Spleen (tissue), 11 donors: ENCODE measurements at regions not wholly inside any gene's neighbourhood (a gene's known extent, or its start where the extent isn't known, plus 50 kb on each side); places are given as distances from the start of the nearest gene placed in this dataset.

ENCODE experiments used
- DNase-seq: peaks from one replicate; pipeline ENCODE4 v3.0.0-alpha.2; 2020
- H3K27ac ChIP-seq, 8 donors: fragments of 200-600 bp; sonication (generic) in 7 of 8; 1 replicate in 4 of 8; 2 replicates in 4 of 8; pipeline versions ENCODE4 v1.5.0 to v1.8.0; 2016 to 2021; ENCODE audit warnings: inconsistent platforms in 4 of 8, mild to moderate bottlenecking in 4 of 8, moderate library complexity in 1 of 8
- H3K27me3 ChIP-seq, 7 donors: fragments of 200-600 bp; sonication (generic) in 6 of 7; replicated peaks in 1 of 7; 1 replicate in 4 of 7; 2 replicates in 3 of 7; pipeline versions ENCODE4 v1.5.0 to v1.8.0; 2016 to 2021; ENCODE audit warnings: inconsistent platforms in 3 of 7, mild to moderate bottlenecking in 1 of 7
- H3K36me3 ChIP-seq, 6 donors: fragments of 200-600 bp; sonication (generic) in 5 of 6; 1 replicate in 4 of 6; 2 replicates in 2 of 6; pipeline versions ENCODE4 v1.5.0 to v1.8.0; 2016 to 2021; ENCODE audit warnings: inconsistent platforms in 2 of 6
- H3K4me1 ChIP-seq, 6 donors: fragments of 200-600 bp; sonication (generic) in 5 of 6; 1 replicate in 3 of 6; 2 replicates in 3 of 6; pipeline versions ENCODE4 v1.5.0 to v1.8.0; 2016 to 2021; ENCODE audit warnings: inconsistent platforms in 3 of 6
- H3K4me3 ChIP-seq, 8 donors: fragments of 200-600 bp; sonication (generic) in 7 of 8; 1 replicate in 4 of 8; 2 replicates in 4 of 8; pipeline versions ENCODE4 v1.5.0 to v1.8.0; 2016 to 2021; ENCODE audit warnings: inconsistent platforms in 4 of 8, mild to moderate bottlenecking in 4 of 8, moderate library complexity in 2 of 8
- H3K9me3 ChIP-seq, 8 donors: fragments of 200-600 bp; sonication (generic) in 7 of 8; 1 replicate in 4 of 8; 2 replicates in 4 of 8; pipeline versions ENCODE4 v1.5.0 to v1.8.0; 2016 to 2021; ENCODE audit warnings: inconsistent platforms in 4 of 8
- CTCF ChIP-seq, 11 experiments: fragments of 200-600 bp in 7 of 11; fragments of 450-650 bp in 4 of 11; sonication (generic) in 4 of 11; IDR thresholded peaks in 8 of 11; conservative IDR thresholded peaks in 3 of 11; 1 replicate in 7 of 11; 2 replicates in 4 of 11; pipeline versions ENCODE4 v1.4.0 to v1.8.0; 2016 to 2021; ENCODE audit warnings: antibody characterized with exemption in 11 of 11, inconsistent platforms in 4 of 11, mild to moderate bottlenecking in 1 of 11
- POLR2A ChIP-seq, 3 donors: fragments of 450-650 bp; IDR thresholded peaks; one replicate each; pipeline ENCODE4 v1.5.1; 2017; ENCODE audit warnings: antibody characterized with exemption in 3 of 3, mild to moderate bottlenecking in 1 of 3
- POLR2AphosphoS5 ChIP-seq, 3 donors: sonication (generic); formaldehyde crosslinking; IDR thresholded peaks; one replicate each; pipeline ENCODE4 v1.5.1; 2017; ENCODE audit warnings: antibody characterized with exemption in 3 of 3
- WGBS, 5 donors: extraction: QIAGEN DNeasy Blood & Tissue Kit in 3 of 5; methylation state at CpG; one replicate each; pipeline versions ENCODE4 v1.1.5 to v1.1.7; 2013 to 2018; 5-methylcytosine and 5-hydroxymethylcytosine counted together
- intact Hi-C: fragments of 100-400 bp; cut with DNase I; formaldehyde crosslinking; loops from one replicate; pipeline ENCODE4 v1.15.0; 2023; ENCODE audit warnings: low total_unique reads
- donor health status: healthy with polysubstance abuse.
- donor health status: DM: no; HTN: no; CAD: no; lungs with moderate emphysema.
- donor health status: DM: no; HTN: no; CAD: no.
- donor health status: Bipolar disorder and iron deficiency.
- donor health status: healthy.
- donor health status: DM: no; HTN: no; CAD: no.
- donor health status: DM: yes; HTN: yes; CAD: no.

- no peak for DNase-seq
- intact Hi-C loops: no loop called here
- 65 to 75% (median 68%) methylated on average over 3 of the region's 3 CpGs for WGBS, 5 donors
- H3K27me3 ChIP-seq: no peaks in the 10 kb centered on the region
- no peaks in the 10 kb centered on the region for H3K36me3 ChIP-seq
- H3K4me3 ChIP-seq: no peak overlapping the region
- H3K4me1 ChIP-seq: no peaks in the 10 kb centered on the region
- no peaks in the 10 kb centered on the region for H3K9me3 ChIP-seq
- TF ChIP-seq POLR2AphosphoS5 (IDR thresholded peaks at IDR 0.05) (no peak), CTCF (IDR thresholded peaks at IDR 0.05 in 8 of 11, conservative IDR thresholded peaks at IDR 0.05 in 3 of 11) (no peak), POLR2A (IDR thresholded peaks at IDR 0.05) (no peak)
- no peak overlapping the region for H3K27ac ChIP-seq
These were observed 557.3 kb upstream of the ZNF804A start for GRCh38 chr2:184041077-184041476.

- DNase-seq: no peak
- no peak overlapping the region for H3K4me3 ChIP-seq
These were observed 556.6 kb upstream of the ZNF804A start for GRCh38 chr2:184041777-184042176.

GRCh38 chr2:184047536-184047935 is 550.8 kb upstream of the ZNF804A start:
- TF ChIP-seq POLR2AphosphoS5 (IDR thresholded peaks at IDR 0.05) (no peak), CTCF (IDR thresholded peaks at IDR 0.05 in 8 of 11, conservative IDR thresholded peaks at IDR 0.05 in 3 of 11) (no peak), POLR2A (IDR thresholded peaks at IDR 0.05) (no peak)
- intact Hi-C loops: no loop called here
- Histone ChIP-seq H3K27ac (no peak overlapping the region), H3K4me3 (no peak overlapping the region), H3K9me3 (no peaks in the 10 kb centered on the region), H3K36me3 (no peaks in the 10 kb centered on the region), H3K27me3 (no peaks in the 10 kb centered on the region), H3K4me1 (no peaks in the 10 kb centered on the region)
- DNase-seq: no peak
- WGBS, 5 donors: 58 to 91% (median 60%) methylated on average over 3 of the region's 3 CpGs

More at GRCh38 chr2:184041777-184042176, 556.6 kb upstream of the ZNF804A start:
- H3K27me3 ChIP-seq: no peaks in the 10 kb centered on the region
- WGBS, 5 donors: 80 to 92% (median 91%) methylated on average over 4 of the region's 4 CpGs
- no peak overlapping the region for H3K27ac ChIP-seq
- intact Hi-C loops: no loop called here
- no peaks in the 10 kb centered on the region for H3K9me3 ChIP-seq
- no peaks in the 10 kb centered on the region for H3K4me1 ChIP-seq
- no peak for TF ChIP-seq POLR2AphosphoS5 (IDR thresholded peaks at IDR 0.05)
- no peak for TF ChIP-seq CTCF (IDR thresholded peaks at IDR 0.05 in 8 of 11, conservative IDR thresholded peaks at IDR 0.05 in 3 of 11)
- TF ChIP-seq POLR2A (IDR thresholded peaks at IDR 0.05): no peak
- no peaks in the 10 kb centered on the region for H3K36me3 ChIP-seq

GRCh38 chr2:184049566-184049965 is 548.8 kb upstream of the ZNF804A start:
- intact Hi-C loops: no loop called here
- DNase-seq: no peak
- Histone ChIP-seq H3K4me1 (no peaks in the 10 kb centered on the region), H3K9me3 (peaks cover 0 to 4% (median 0%) of the 10 kb centered on the region in 8 donors), H3K4me3 (no peak overlapping the region), H3K27me3 (no peaks in the 10 kb centered on the region), H3K27ac (no peak overlapping the region), H3K36me3 (no peaks in the 10 kb centered on the region)
- no peak for TF ChIP-seq CTCF (IDR thresholded peaks at IDR 0.05 in 8 of 11, conservative IDR thresholded peaks at IDR 0.05 in 3 of 11)
- TF ChIP-seq POLR2A (IDR thresholded peaks at IDR 0.05): no peak
- TF ChIP-seq POLR2AphosphoS5 (IDR thresholded peaks at IDR 0.05): no peak
- WGBS, 5 donors: 83 to 94% (median 86%) methylated on average over 2 of the region's 2 CpGs
